ENCODE measurements at regions not wholly inside any gene's neighbourhood (a gene's known extent, or its start where the extent isn't known, plus 50 kb on each side); places are given as distances from the start of the nearest gene placed in this dataset.

- TF ChIP-seq POLR2A (IDR thresholded peaks at IDR 0.05; ENCODE audit: low read depth, low read length) (no peak), POLR2AphosphoS5 (IDR thresholded peaks at IDR 0.05; ENCODE audit: low read depth, low read length) (no peak)
Measured at GRCh38 chr15:93670931-93671330, 560.4 kb upstream of the MCTP2 start.
